ENCODE measurements at regions not wholly inside any gene's neighbourhood (a gene's known extent, or its start where the extent isn't known, plus 50 kb on each side); places are given as distances from the start of the nearest gene placed in this dataset.

GRCh38 chr18:25435149-25435782, 83.3 kb upstream of the ZNF521 start:
- no peak for TF ChIP-seq CTCF (IDR thresholded peaks at IDR 0.05; ENCODE audit: extremely low read depth in 1 of 2, insufficient read depth in 1 of 2, low read depth in 1 of 2, low read length in 2 of 2)
- no peak for TF ChIP-seq POLR2AphosphoS5 (IDR thresholded peaks at IDR 0.05; ENCODE audit: insufficient read depth, low read depth, low read length)
- no peak for TF ChIP-seq FOS (IDR thresholded peaks at IDR 0.05; ENCODE audit: borderline replicate concordance, insufficient read depth, low read length)
- no peak for TF ChIP-seq GATA2 (IDR thresholded peaks at IDR 0.05; ENCODE audit: insufficient read depth, insufficient read length, low read depth, low read length)
- no peak for FAIRE-seq

GRCh38 chr18:25434745-25435144, 82.8 kb upstream of the ZNF521 start:
- Histone ChIP-seq H3K4me2 (ENCODE audit: insufficient read depth, low read length) (no peak overlapping the region), H3K79me2 (ENCODE audit: control insufficient read depth, insufficient read depth, low read length) (no peaks in the 10 kb centered on the region), H3K27me3 (ENCODE audit: control insufficient read depth in 2 of 2, insufficient read depth in 2 of 2, low read length in 2 of 2) (peaks cover 0 to 5% of the 10 kb centered on the region in 2 experiments), H4K20me1 (replicated peaks; ENCODE audit: control insufficient read depth, extremely low read depth, insufficient read depth, low read length) (no peaks in the 10 kb centered on the region), H3K4me1 (ENCODE audit: control insufficient read depth, extremely low read depth, insufficient read depth, low read length) (no peaks in the 10 kb centered on the region), H3K4me3 (replicated peaks in 1 of 3; ENCODE audit: insufficient read depth in 1 of 3, low read depth in 1 of 3, low read length in 3 of 3) (no peak overlapping the region), H3K9me3 (replicated peaks; ENCODE audit: control insufficient read depth, insufficient read depth, low read length) (no peaks in the 10 kb centered on the region), H3K9ac (replicated peaks; ENCODE audit: extremely low read depth, insufficient read depth, low read length) (no peak overlapping the region), H3K9me1 (replicated peaks; ENCODE audit: control insufficient read depth, extremely low read depth, insufficient read depth, low read length) (no peaks in the 10 kb centered on the region), H3K27ac (ENCODE audit: insufficient read depth, low read depth, low read length) (no peak overlapping the region), H3K36me3 (ENCODE audit: control insufficient read depth in 2 of 2, extremely low read depth in 1 of 2, insufficient read depth in 2 of 2, low read length in 2 of 2) (no peaks in the 10 kb centered on the region), H2AFZ (ENCODE audit: low read depth, low read length) (no peak overlapping the region)
- ChIA-PET CTCF (interaction anchor here (1.2 kb wide), 1 partner anchor 9 kb away, joined by 3 read pairs; no protein-coding TSS in a partner anchor), POLR2A (no interaction called here)
- TF ChIP-seq EZH2 (IDR thresholded peaks at IDR 0.05; ENCODE audit: borderline replicate concordance, low read depth, low read length, severe bottlenecking) = no peak
- TF ChIP-seq MAX (IDR thresholded peaks at IDR 0.05; ENCODE audit: insufficient read depth, insufficient read length) = no peak
- TF ChIP-seq MYC (IDR thresholded peaks at IDR 0.05; ENCODE audit: low read depth, low read length) = no peak
- no peak for TF ChIP-seq FOS (IDR thresholded peaks at IDR 0.05; ENCODE audit: borderline replicate concordance, insufficient read depth, low read length)
- TF ChIP-seq POLR2A (IDR thresholded peaks at IDR 0.05; ENCODE audit: low read depth, low read length) = no peak
- TF ChIP-seq CTCF (IDR thresholded peaks at IDR 0.05; ENCODE audit: extremely low read depth in 1 of 2, insufficient read depth in 1 of 2, low read depth in 1 of 2, low read length in 2 of 2) = no peak
- TF ChIP-seq POLR2AphosphoS5 (IDR thresholded peaks at IDR 0.05; ENCODE audit: insufficient read depth, low read depth, low read length) = no peak
- TF ChIP-seq GATA2 (IDR thresholded peaks at IDR 0.05; ENCODE audit: insufficient read depth, insufficient read length, low read depth, low read length) = no peak
- no peak for TF ChIP-seq JUN (IDR thresholded peaks at IDR 0.05; ENCODE audit: borderline replicate concordance, insufficient read depth, insufficient read length, low read depth)
- DNase-seq (ENCODE audit: low read depth, low spot score) (no peak), FAIRE-seq (no peak)
- no TSS peak for BruUV-seq (replicated peaks)
- intact Hi-C loops (cut with micrococcal nuclease) = no loop called here
- dilution Hi-C loops (cut with MboI; ENCODE audit: extremely low pct_ligation_motif_present, low sequenced_read_pairs) = no loop called here

More at GRCh38 chr18:25435149-25435782, 83.3 kb upstream of the ZNF521 start:
- Histone ChIP-seq H3K4me3 (replicated peaks in 1 of 3; ENCODE audit: insufficient read depth in 1 of 3, low read depth in 1 of 3, low read length in 3 of 3) (no peak overlapping the region), H3K27me3 (ENCODE audit: control insufficient read depth in 2 of 2, insufficient read depth in 2 of 2, low read length in 2 of 2) (peaks cover 0 to 5% of the 10 kb centered on the region in 2 experiments), H3K9ac (replicated peaks; ENCODE audit: extremely low read depth, insufficient read depth, low read length) (no peak overlapping the region), H3K36me3 (ENCODE audit: control insufficient read depth in 2 of 2, extremely low read depth in 1 of 2, insufficient read depth in 2 of 2, low read length in 2 of 2) (no peaks in the 10 kb centered on the region), H3K4me2 (ENCODE audit: insufficient read depth, low read length) (no peak overlapping the region), H3K9me3 (replicated peaks; ENCODE audit: control insufficient read depth, insufficient read depth, low read length) (no peaks in the 10 kb centered on the region), H3K79me2 (ENCODE audit: control insufficient read depth, insufficient read depth, low read length) (no peaks in the 10 kb centered on the region), H4K20me1 (replicated peaks; ENCODE audit: control insufficient read depth, extremely low read depth, insufficient read depth, low read length) (no peaks in the 10 kb centered on the region), H3K4me1 (ENCODE audit: control insufficient read depth, extremely low read depth, insufficient read depth, low read length) (no peaks in the 10 kb centered on the region), H2AFZ (ENCODE audit: low read depth, low read length) (no peak overlapping the region), H3K27ac (ENCODE audit: insufficient read depth, low read depth, low read length) (no peak overlapping the region), H3K9me1 (replicated peaks; ENCODE audit: control insufficient read depth, extremely low read depth, insufficient read depth, low read length) (no peaks in the 10 kb centered on the region)
- BruUV-seq (replicated peaks) = no TSS peak
- DNase-seq (ENCODE audit: low read depth, low spot score) = no peak
- CTCF ChIA-PET = interaction anchor here (0.9 kb wide), 1 partner anchor 19 kb away, joined by 3 read pairs; no protein-coding TSS in a partner anchor
- intact Hi-C loops (cut with micrococcal nuclease) (no loop called here), dilution Hi-C loops (cut with MboI; ENCODE audit: extremely low pct_ligation_motif_present, low sequenced_read_pairs) (no loop called here)
- POLR2A ChIA-PET = no interaction called here
